Skin epidermis (tissue), 12 donors: ENCODE measurements at regions not wholly inside any gene's neighbourhood (a gene's known extent, or its start where the extent isn't known, plus 50 kb on each side); places are given as distances from the start of the nearest gene placed in this dataset.

ENCODE experiments used
- H3K27ac ChIP-seq, 21 experiments: fragments of 200-600 bp; sonication (generic) in 11 of 21; one replicate each; pipeline ENCODE4 v1.5.0; 2020; ENCODE audit warnings: mild to moderate bottlenecking in 3 of 21, inconsistent platforms in 2 of 21, moderate library complexity in 2 of 21
- H3K4me3 ChIP-seq, 7 experiments: fragments of 200-600 bp; sonication (generic) in 2 of 7; one replicate each; pipeline ENCODE4 v1.5.0; 2020; ENCODE audit warnings: inconsistent platforms in 2 of 7, mild to moderate bottlenecking in 2 of 7, moderate library complexity in 1 of 7

DNA sequence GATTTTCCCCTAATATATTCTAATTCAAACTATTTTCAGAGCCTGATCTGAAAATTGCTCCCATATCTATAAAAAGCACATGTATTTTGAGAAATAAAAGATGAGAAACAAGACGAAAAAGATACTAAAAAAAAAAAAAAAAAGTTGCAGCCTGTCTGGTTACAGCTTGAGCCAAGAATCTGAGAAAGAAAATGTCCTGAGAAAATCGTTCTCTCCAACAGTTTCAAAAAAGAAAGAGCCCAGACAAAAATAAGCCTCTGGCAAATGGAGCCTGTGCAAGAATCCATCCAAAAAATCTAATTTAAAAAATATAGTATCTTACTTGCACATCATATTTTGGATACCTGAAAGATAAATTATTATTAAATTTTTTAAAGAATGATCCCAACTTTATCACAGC, 163.0 kb upstream of the TBL1X start:
- no peak overlapping the region for H3K4me3 ChIP-seq
- no peak overlapping the region for H3K27ac ChIP-seq

DNA sequence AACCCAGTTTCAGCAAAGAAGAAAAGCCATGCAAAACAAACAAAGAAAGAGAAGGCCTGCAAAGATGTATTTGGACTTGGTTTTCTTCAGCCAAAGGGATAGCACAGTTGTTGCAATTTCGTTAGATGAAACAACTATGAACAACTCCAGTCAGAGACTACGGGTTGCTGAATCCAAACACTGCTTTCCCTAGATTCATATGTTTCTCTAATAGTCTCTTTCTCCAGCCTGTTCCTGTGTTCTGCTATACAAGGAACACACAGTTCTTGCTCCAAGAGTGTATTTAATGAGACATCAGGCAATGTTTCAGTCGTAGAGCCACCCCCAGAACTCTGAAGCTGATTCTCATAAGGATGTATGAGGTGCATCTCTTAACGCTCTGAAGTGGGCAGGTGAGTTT, 162.5 kb upstream of the TBL1X start:
- H3K4me3 ChIP-seq, result no peak overlapping the region
- peak overlapping the region in 1 of 21 experiments; percentile 24 for H3K27ac ChIP-seq

DNA sequence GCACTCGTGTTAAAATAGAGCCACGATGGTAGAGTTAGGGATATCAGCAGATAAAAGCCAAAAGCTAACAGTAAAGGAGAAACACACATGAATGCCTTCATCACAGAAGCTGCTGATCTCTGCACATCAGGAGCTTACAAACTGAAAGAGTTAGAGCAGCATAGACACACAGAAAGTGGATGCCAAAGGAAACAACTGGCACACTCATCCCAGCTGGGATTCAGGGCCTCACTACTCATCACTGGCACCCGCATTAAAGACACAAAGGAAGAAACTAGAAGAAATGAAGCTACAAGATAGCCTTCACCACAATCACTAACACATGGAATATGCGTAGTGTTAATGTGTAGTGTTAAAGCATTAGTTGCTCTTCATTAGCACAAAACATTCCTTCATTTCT, 156.4 kb upstream of the TBL1X start:
- H3K4me3 ChIP-seq, result no peak overlapping the region
- no peak overlapping the region for H3K27ac ChIP-seq

DNA sequence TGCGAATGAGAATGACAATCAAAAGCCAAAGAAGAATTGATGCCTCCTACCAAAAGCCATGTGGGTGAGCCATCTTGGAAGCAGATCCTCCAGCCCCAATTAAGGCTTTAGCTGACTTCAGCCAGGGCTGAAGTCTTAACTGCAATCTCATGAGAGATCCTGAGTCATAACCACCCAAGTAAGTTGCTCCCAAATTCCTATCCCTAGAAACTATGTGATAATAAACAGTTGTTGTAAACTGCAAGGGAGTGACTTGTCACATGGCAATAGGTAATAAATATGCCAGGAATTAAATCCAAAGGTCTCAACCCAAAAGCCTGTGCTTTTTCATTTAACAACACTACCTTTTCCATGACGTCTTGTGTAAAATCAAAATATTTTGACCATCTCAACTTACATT, 154.2 kb upstream of the TBL1X start:
- Histone ChIP-seq H3K27ac (no peak overlapping the region), H3K4me3 (no peak overlapping the region)

DNA sequence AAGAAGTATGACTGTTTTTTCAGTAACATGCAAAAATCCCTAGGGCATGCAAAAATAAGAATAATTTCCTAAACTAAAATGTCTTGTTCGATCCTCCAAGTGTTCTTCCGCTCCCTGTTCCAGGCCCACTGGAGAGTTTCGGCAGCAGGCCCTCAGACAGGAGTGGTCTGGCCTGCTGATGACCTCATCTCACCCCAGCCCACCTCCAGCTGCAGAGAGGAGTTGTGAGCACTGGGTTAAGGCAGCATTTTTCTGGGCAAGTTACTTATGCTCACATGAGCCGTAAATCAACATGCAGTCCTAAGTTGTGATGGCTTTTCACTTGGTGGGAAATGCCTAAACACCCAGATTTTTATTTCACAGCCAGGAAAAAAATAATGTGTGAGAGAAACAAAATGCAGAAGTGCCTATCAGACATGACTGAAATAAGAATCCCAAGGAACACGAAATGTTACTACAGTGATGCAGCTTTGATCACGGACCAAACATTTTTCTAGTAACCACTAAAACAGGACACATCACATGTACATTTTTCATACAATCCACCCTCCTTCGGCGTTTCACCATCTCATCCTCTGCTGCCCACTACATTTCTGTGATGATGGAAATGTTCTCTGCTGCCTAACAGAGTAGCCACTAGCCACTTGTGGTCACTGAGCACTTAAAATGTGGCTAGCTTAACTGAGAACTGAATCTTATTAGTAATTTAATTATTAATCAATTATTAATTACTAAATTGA, 153.3 kb upstream of the TBL1X start:
- H3K27ac ChIP-seq, result no peak overlapping the region
- no peak overlapping the region for H3K4me3 ChIP-seq

DNA sequence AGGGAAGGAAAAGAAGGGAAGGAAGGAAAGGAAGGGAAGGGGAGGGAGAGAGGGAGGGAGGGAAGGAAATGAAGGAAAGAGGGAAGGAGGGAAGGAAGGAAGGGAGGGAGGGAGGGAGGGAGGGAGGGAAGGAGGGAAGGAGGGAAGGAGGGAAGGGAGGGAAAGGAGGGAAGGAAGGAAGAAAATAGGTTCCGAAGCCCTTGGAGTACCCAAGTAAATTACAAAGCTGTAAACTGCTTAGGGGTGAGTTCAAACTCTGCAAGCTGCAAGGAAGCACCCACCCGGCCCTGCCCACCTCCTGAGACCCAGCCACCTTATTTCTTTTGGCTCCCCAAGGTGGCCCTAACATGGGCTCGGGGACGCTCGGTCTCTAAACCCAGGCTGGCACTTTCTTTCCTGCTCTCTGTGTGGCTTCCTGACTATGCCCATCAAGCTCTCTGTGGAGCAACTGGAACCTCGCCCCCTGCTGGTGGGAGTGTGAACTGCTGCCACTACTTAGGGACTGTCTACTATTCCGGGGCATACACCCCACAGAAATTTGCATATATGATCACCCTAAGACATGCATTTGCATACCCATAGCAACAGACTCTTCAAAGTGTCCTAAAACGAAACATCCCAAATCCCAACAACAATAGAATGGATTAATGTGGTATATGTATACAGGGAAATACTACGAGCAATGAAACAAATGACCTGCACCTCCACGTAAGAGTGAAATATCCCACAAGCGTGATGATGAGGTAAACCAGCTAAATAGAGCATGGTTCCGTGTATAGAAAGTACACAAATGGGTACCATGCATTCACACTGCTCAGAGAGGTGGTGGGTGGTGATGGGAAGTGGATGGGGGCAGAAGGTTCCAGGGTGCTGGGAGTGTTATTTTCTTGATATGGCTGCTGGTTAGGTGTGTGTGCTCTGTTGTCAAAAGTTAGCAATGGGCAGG, 151.7 kb upstream of the TBL1X start:
- no peak overlapping the region for H3K4me3 ChIP-seq

DNA sequence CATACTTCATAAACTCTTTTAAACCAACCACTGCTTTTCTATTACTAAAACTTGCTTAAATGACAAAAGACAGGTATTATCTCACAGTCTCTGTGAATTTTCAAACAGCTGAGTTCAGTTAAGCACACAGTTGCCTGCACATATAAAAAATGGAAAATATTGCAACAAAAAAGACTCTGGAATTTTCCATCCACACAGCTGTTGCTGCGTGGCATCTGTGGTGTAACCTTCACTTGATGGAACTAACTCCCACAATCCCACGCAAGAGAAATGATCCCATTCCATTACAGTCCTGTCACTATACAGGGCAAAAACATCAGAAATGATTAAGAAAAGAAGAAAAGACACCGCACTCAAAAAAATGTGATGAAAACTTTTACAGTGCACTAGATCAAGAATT, 149.8 kb upstream of the TBL1X start:
- H3K27ac ChIP-seq, result no peak overlapping the region

More for the DNA sequence above, 151.7 kb upstream of the TBL1X start:
- no peak overlapping the region for H3K27ac ChIP-seq

DNA sequence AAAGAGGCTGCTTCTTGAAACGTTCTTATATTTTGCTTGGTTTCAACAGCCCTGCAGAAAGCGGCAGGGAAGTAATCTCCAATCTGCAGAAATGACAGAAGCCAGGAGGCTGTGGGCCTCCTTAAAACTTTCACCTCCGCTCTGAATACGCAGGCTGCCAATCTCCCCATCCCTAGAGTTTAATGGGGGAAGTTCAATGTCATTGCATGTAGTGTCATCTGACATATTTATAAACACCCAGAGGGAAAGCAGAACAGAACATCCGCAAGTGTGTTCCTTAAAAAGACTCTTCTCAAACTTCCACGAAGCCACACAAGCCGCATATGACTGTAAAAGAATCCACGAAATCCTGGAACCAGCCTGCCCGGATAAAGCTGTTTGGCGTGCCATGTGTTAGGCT, 148.8 kb upstream of the TBL1X start:
- Histone ChIP-seq H3K4me3 (no peak overlapping the region), H3K27ac (no peak overlapping the region)

More for the DNA sequence above, 149.8 kb upstream of the TBL1X start:
- no peak overlapping the region for H3K4me3 ChIP-seq

DNA sequence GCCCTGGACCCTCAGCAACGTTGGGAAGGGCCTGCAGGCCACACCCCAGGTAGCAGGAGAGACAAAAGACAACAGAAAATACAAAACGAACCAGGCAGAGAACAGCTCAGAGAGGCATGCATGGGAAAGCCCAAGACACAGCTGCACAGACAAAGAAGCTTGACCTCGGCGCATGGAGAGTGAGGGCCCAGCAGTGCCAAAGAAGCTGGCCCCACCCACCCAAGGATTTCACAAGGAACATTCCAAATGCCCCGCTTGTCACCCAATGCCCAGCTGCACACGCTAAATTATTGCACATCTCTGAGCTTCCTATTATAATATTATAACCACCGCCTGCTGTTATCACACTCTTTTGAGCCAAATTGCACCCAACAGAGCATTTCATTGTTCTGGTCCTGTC, 147.7 kb upstream of the TBL1X start:
- no peak overlapping the region for H3K4me3 ChIP-seq
- H3K27ac ChIP-seq, result no peak overlapping the region

DNA sequence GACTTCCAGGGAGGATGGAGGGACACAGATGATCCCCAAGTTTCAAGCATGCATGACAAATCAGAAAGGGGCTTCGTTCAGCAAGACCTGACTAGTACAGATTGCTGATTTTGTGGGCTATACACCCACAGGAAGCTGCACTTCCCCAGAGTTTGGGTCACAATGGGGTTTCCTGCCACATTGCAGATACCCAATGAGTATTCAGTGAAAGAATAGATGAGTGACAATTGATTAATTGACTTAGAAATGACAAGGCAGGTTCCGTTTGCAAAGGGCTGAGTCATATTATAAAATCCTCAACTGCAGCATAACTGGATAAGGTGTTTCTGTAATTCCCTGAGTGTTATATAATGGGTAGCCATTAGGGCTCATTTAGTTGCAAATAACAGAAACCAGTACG, 146.6 kb upstream of the TBL1X start:
- no peak overlapping the region for H3K27ac ChIP-seq
- H3K4me3 ChIP-seq, result no peak overlapping the region

DNA sequence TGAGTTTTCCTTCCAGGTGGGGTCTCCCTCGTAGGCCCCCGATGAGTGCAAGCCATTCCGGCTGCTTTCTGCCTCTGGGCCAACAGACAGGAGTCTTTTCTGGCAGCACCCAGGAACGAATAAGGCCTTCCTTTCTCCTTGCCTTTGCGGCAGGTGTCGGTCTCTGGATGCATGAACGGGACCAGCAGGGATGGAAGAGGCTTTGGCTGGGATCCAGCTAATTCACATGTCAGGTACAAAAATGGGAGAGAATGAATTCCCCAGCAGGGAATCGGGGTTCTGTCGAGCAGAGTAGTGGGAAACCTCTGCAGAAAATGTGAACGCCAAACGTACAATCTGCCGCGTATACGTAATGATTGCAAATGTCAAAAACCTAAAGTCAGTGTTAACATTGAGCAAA, 146.1 kb upstream of the TBL1X start:
- no peak overlapping the region for H3K4me3 ChIP-seq
- no peak overlapping the region for H3K27ac ChIP-seq

DNA sequence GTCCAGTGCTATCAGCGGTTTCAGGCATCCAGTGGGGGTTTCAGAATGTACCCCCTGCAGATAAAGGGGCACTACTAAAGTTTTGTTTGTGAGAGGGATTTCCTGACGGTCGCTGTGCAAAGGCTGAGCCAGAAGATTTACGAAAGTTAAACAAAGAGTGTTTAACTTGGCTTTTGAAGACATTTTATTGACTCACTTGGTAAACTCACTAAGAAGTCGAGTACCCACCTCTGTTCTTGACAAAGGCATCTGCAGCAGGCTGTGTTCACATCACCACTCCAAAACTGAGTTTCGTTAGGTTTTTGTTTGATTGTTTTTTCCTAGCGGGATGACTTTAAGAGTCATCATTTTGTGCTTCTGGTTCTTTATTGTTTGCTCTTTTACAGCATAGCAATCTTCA, 143.9 kb upstream of the TBL1X start:
- no peak overlapping the region for H3K4me3 ChIP-seq
- H3K27ac ChIP-seq, result no peak overlapping the region

DNA sequence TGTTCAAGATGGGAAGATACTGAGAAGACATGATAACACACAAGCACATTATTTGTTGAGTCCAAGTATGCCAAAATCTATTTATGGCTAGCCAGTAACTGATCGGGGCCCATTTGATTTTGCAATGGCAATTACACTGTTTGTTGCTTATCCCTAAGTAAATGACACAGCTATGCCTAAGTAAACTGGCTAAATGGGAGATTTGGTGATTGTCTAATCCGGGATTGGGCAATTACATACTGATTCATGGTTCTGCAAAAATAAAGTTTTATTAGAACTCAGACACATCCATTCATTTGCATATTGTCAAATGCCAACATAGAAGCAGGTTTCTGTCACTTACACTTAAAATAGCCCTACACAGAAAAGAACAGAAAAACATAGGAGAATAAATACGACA, 140.2 kb upstream of the TBL1X start:
- Histone ChIP-seq H3K4me3 (no peak overlapping the region), H3K27ac (no peak overlapping the region)

DNA sequence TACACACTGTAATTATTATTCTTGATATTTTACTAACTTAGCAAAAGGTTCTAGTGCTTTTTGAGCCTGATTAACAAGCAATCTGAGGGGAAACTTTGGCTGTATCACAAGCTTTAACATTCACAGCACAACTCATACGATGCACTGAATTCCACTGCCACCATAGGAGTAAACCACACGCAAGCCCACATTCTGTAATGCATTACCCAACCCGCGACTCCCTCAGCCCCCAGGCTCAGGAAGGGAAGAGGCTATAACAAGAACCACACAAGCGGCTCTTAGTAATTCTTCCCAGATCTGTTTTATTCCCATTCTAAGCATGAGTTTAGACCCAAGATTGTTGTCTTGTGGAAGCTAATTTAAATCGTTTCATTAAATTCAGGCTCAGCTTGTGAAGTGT, 138.5 kb upstream of the TBL1X start:
- H3K27ac ChIP-seq, result no peak overlapping the region
- no peak overlapping the region for H3K4me3 ChIP-seq

DNA sequence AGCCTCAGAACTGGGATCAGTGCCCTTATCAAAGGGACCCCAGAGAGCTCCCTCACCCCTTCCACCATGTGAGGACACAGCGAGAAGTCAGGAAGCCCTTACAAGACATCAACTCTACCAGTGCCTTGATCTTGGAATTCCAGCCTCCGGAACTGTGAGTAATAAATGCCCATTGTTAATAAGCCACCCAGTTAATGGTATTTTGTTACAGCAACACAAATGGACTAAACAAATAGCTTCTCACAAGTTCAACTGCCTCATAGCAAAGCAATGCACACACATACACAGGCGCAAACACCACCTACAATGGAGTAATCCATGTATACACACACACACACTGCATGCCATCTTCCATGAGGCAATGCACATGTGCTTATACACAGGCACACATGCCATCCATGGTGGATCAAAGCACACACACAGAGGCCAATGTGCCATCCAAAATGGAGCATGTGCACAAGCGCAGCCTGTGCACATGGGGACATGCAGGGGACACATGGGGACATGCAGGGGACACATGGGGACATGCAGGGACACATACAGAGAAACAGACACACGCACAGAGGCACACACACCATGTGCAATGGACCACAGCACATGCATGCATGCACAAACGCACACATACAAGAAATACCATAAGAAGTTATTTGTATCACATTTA, 137.6 kb upstream of the TBL1X start:
- Histone ChIP-seq H3K4me3 (no peak overlapping the region), H3K27ac (no peak overlapping the region)

DNA sequence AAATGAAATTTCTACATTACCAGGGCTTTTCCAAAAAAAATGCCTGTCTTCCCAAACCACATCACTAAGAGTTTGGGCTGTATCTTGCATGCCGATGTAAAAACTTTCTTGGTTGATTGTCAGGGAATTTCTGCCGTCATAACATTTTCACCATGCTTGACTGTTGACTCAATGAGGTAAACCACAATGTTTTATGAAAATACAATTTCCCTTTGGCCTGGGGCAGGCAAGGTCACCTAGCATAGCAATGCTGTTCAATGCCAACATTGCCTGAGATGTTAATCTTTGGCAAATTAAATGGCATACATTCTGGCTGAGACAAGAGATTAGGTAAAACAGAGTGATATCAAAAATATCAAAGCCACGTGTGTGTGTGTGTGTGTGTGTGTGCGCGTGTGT, 137.1 kb upstream of the TBL1X start:
- Histone ChIP-seq H3K27ac (no peak overlapping the region), H3K4me3 (no peak overlapping the region)

DNA sequence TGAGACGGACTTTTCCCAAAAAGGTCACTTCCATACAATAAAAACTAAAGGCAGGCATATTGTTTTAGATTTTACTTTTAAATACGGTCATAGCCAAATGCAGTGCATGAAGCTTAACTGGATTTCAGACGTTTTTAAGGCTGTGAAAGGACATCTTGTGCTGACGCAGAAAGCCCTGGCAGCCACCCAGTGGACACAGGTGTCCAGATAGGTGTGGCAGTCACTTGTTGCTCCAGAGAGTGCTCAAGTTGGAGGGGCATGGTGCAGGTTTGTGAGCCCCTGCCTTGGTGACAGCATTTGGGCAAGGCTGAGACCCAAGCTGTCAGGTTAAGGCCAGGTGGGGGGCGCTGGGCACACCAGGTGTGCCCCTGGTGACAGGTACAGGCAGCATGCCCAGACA, 135.8 kb upstream of the TBL1X start:
- Histone ChIP-seq H3K4me3 (no peak overlapping the region), H3K27ac (no peak overlapping the region)

DNA sequence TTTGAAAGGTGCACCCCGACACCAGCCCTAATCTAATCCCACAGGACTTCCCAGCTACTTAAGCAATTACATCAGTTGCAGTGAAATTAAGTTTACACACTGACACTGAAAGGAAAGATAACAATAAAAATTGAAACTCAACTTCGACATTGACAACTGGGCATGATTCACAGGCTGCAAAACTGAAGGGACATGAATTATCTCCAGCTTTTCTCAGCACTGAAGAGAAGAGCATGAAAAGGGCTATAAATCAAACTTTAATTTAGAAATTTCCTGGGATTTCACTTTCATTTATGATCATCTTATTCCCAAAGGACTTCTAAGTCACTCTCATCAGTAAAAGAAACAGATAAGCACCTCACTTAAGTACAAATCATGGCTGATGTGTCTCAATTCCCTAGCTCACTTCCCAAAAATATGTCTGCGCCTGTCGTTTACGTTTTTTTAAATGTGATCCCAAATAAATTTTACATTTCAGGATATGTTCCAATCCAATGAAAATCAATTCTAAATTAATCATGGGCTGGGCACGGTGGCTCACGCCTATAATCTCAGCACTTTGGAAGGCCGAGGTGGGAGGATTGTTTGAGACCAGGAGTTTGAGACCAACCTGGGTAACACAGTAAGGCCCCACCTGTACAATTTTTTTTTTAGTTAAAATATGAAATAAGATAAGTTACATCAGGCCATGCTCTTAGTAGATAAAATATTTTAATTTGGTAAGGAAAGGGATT, 134.4 kb upstream of the TBL1X start:
- Histone ChIP-seq H3K4me3 (no peak overlapping the region), H3K27ac (no peak overlapping the region)

DNA sequence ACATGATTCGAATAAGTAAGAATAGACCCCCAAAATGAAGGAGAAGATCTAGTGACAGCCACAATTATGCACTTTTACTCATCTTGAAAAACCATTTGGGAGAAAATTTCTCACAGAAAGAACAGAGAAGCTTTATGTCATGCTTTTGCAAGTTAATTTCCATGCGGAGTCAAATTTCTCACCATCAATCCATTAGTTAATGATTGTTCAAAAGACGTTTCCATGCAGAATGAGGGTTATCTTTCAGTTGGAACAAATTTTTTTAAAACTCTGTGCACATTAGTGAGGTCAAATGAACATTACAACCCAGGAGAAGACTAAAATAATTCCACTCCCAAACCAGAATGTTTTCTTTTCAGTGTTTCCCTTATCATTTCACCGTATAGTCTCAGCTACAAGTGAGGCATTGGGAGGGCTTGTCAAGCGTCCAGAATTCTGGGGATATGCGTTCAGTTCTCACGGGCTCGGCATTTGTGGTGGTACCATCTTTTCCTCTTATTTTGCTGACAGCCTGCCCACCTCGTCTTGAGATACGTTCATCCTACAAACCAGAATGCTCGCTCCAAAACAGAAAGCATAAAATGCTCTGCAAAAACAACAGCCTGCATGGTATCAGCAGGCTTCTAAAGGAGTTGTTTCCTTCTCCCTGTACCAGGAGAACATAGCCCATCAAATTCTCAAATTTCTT, 130.8 kb upstream of the TBL1X start:
- no peak overlapping the region for H3K27ac ChIP-seq
- no peak overlapping the region for H3K4me3 ChIP-seq
